SH-SY5Y (cell line): ENCODE measurements at regions not wholly inside any gene's neighbourhood (a gene's known extent, or its start where the extent isn't known, plus 50 kb on each side); places are given as distances from the start of the nearest gene placed in this dataset.

Source experiments
- GATA2 ChIP-seq: IDR thresholded peaks from 2 replicates; pipeline ENCODE4 v1.6.1; 2011; ENCODE audit warnings: mild to moderate bottlenecking, low read depth, low read length
- GATA3 ChIP-seq: IDR thresholded peaks from 2 replicates; pipeline ENCODE4 v1.6.1; 2011; ENCODE audit warnings: low read depth, mild to moderate bottlenecking, low read length, moderate library complexity

GRCh38 chr3:22895671-22896070 lies 307.5 kb upstream of the UBE2E2 start:
- TF ChIP-seq GATA3 (no peak), GATA2 (no peak)
